SK-N-SH (cell line): ENCODE measurements at regions not wholly inside any gene's neighbourhood (a gene's known extent, or its start where the extent isn't known, plus 50 kb on each side); places are given as distances from the start of the nearest gene placed in this dataset.

Source experiments
- CTCF ChIA-PET: fragments of 300-600, 350-600 bp; formaldehyde crosslinking; extraction: SDS; loops from one replicate; lab custom pipeline; 2021; lab: Yijun Ruan, JAX
- POLR2A ChIA-PET: fragments of 350-600 bp; sonication (Branson Sonifier 250); formaldehyde crosslinking; extraction: SDS; loops from one replicate; lab custom pipeline; 2020; ENCODE audit warnings: antibody characterized with exemption, inconsistent platforms; lab: Yijun Ruan, JAX
- DNase-seq: peaks from one replicate; pipeline ENCODE4 v3.0.0; 2012
- H2AFZ ChIP-seq: fragments of 200-600 bp; sonication (generic); 2 replicates; pipeline ENCODE4 v1.8.1; 2016; ENCODE audit warnings: antibody characterized with exemption, mild to moderate bottlenecking, low read depth
- H3F3A ChIP-seq: fragments of 200-600 bp; sonication (generic); replicated peaks from 2 replicates; pipeline ENCODE3; 2016; ENCODE audit warnings: antibody characterized with exemption, mild to moderate bottlenecking; ENCODE audit not compliant: insufficient read depth
- H3K27ac ChIP-seq, 2 experiments: fragments of 200-500 bp in 1 of 2; fragments of 200-600 bp in 1 of 2; sonication (Bioruptor generic) in 1 of 2; sonication (generic), shearing (Covaris generic) in 1 of 2; 2 replicates each; pipeline versions ENCODE4 v1.5.1 to v1.6.1; 2014 to 2016; ENCODE audit warnings: low read depth in 2 of 2, inconsistent platforms in 1 of 2, low read length in 1 of 2, mild to moderate bottlenecking in 1 of 2, mixed read lengths in 1 of 2
- H3K27me3 ChIP-seq: fragments of 200-600 bp; sonication (generic), shearing (Covaris generic); 2 replicates; pipeline ENCODE4 v1.6.1; 2016; ENCODE audit warnings: mixed run types; ENCODE audit not compliant: insufficient read depth
- H3K36me3 ChIP-seq, 2 experiments: fragments of 200-500 bp in 1 of 2; fragments of 200-600 bp in 1 of 2; sonication (Bioruptor generic) in 1 of 2; sonication (generic) in 1 of 2; replicated peaks in 1 of 2; 2 replicates each; pipeline versions ENCODE3 to v1.5.1; 2014 to 2016; ENCODE audit warnings: low read length in 1 of 2, mild to moderate bottlenecking in 1 of 2; ENCODE audit not compliant: insufficient read depth in 2 of 2, control insufficient read depth in 1 of 2
- H3K4me1 ChIP-seq, 2 experiments: fragments of 200-500 bp in 1 of 2; fragments of 200-600 bp in 1 of 2; sonication (Bioruptor generic) in 1 of 2; sonication (generic), shearing (Covaris generic) in 1 of 2; 2 replicates each; pipeline versions ENCODE4 v1.5.1 to v1.6.1; 2014 to 2016; ENCODE audit warnings: low read depth in 1 of 2, low read length in 1 of 2, mixed run types in 1 of 2; ENCODE audit not compliant: insufficient read depth in 2 of 2, control insufficient read depth in 1 of 2
- H3K4me2 ChIP-seq: fragments of 200-600 bp; sonication (generic), shearing (Covaris generic); 2 replicates; pipeline ENCODE4 v1.6.1; 2017; ENCODE audit warnings: mixed run types
- H3K4me3 ChIP-seq, 2 experiments: fragments of 200-500 bp in 1 of 2; fragments of 200-600 bp in 1 of 2; sonication (Bioruptor generic) in 1 of 2; sonication (generic), shearing (Covaris generic) in 1 of 2; 2 replicates each; pipeline versions ENCODE4 v1.5.1 to v1.8.1; 2014 to 2016; ENCODE audit warnings: low read depth in 2 of 2, inconsistent platforms in 1 of 2, low read length in 1 of 2, mild to moderate bottlenecking in 1 of 2, mixed read lengths in 1 of 2, moderate library complexity in 1 of 2
- H3K79me2 ChIP-seq: fragments of 200-600 bp; sonication (generic); 2 replicates; pipeline ENCODE4 v1.8.1; 2017; ENCODE audit warnings: mild to moderate bottlenecking; ENCODE audit not compliant: insufficient read depth
- H3K9ac ChIP-seq: fragments of 200-600 bp; sonication (generic); 2 replicates; pipeline ENCODE4 v1.6.1; 2017; ENCODE audit warnings: mixed run types
- H3K9me2 ChIP-seq: fragments of 200-600 bp; sonication (generic); 2 replicates; pipeline ENCODE4 v1.6.1; 2017; ENCODE audit warnings: mixed run types
- H3K9me3 ChIP-seq: fragments of 200-600 bp; sonication (generic); 2 replicates; pipeline ENCODE4 v1.6.1; 2017; ENCODE audit warnings: mixed run types, mild to moderate bottlenecking, moderate library complexity
- H4K20me1 ChIP-seq: fragments of 200-600 bp; sonication (generic); 2 replicates; pipeline ENCODE4 v1.6.1; 2017; ENCODE audit warnings: mild to moderate bottlenecking, mixed run types; ENCODE audit not compliant: insufficient read depth
- CHD2 ChIP-seq: fragments of 150-350 bp; IDR thresholded peaks from 2 replicates; pipeline ENCODE4 v1.6.1; 2018; ENCODE audit warnings: low read length; ENCODE audit not compliant: partially characterized antibody
- CTCF ChIP-seq: fragments of 200-600 bp; sonication (generic); IDR thresholded peaks from 2 replicates; pipeline ENCODE4 v1.6.1; 2017; ENCODE audit warnings: antibody characterized with exemption, mild to moderate bottlenecking, moderate library complexity
- EZH2phosphoT487 ChIP-seq: fragments of 200-600 bp; sonication (generic); IDR thresholded peaks from 2 replicates; pipeline ENCODE4 v1.6.1; 2017; ENCODE audit warnings: low read depth, mixed run types, mild to moderate bottlenecking, antibody characterized with exemption, moderate library complexity, borderline replicate concordance
- GABPA ChIP-seq: IDR thresholded peaks from 2 replicates; pipeline ENCODE4 v1.4.0; 2012; ENCODE audit warnings: low read depth, mild to moderate bottlenecking
- IRF3 ChIP-seq: fragments of 150-350 bp; IDR thresholded peaks from 2 replicates; pipeline ENCODE4 v1.6.1; 2016; ENCODE audit warnings: mild to moderate bottlenecking, low read depth, low read length
- MAX ChIP-seq: IDR thresholded peaks from 2 replicates; pipeline ENCODE4 v1.4.0; 2012; ENCODE audit warnings: low read depth
- MEF2A ChIP-seq: IDR thresholded peaks from 2 replicates; pipeline ENCODE4 v1.4.0; 2012; ENCODE audit warnings: low read depth, borderline replicate concordance
- NFIC ChIP-seq: IDR thresholded peaks from 2 replicates; pipeline ENCODE4 v1.4.0; 2012; ENCODE audit warnings: borderline replicate concordance
- NRF1 ChIP-seq: IDR thresholded peaks from 2 replicates; pipeline ENCODE4 v1.6.1; 2012; ENCODE audit warnings: low read depth, mild to moderate bottlenecking, low read length
- POLR2AphosphoS5 ChIP-seq: IDR thresholded peaks from 2 replicates; pipeline ENCODE4 v1.6.1; 2012; ENCODE audit warnings: low read depth, low read length
- RCOR1 ChIP-seq: fragments of 150-350 bp; IDR thresholded peaks from 2 replicates; pipeline ENCODE4 v1.6.1; 2017; ENCODE audit warnings: antibody characterized with exemption, low read length
- SIN3A ChIP-seq: IDR thresholded peaks from 2 replicates; pipeline ENCODE4 v1.6.1; 2012; ENCODE audit warnings: low read depth, mild to moderate bottlenecking, low read length, moderate library complexity, borderline replicate concordance
- SMC3 ChIP-seq: IDR thresholded peaks from 2 replicates; pipeline ENCODE4 v1.6.1; 2012; ENCODE audit warnings: low read depth, low read length, improper control_type of control experiment
- TAF1 ChIP-seq: IDR thresholded peaks from 2 replicates; pipeline ENCODE4 v1.6.1; 2012; ENCODE audit warnings: low read depth, mild to moderate bottlenecking, low read length, moderate library complexity, borderline replicate concordance
- TEAD4 ChIP-seq: IDR thresholded peaks from 2 replicates; pipeline ENCODE4 v1.4.0; 2012; ENCODE audit warnings: mild to moderate bottlenecking, borderline replicate concordance; ENCODE audit not compliant: insufficient read depth
- USF1 ChIP-seq: IDR thresholded peaks from 2 replicates; pipeline ENCODE4 v1.4.0; 2012; ENCODE audit warnings: low read depth, borderline replicate concordance
- WGBS: methylation state at CpG from one replicate; pipeline ENCODE4 v1.1.6; 2017; ENCODE audit warnings: low lambda C conversion rate; 5-methylcytosine and 5-hydroxymethylcytosine counted together
- TF ChIP-seq, protein P1 (sequence below): IDR thresholded peaks from 2 replicates; pipeline ENCODE4; 2012
- TF ChIP-seq, protein P2 (sequence below): fragments of 150-350 bp; IDR thresholded peaks from 2 replicates; pipeline ENCODE4 v1.6.1; 2017; ENCODE audit warnings: antibody characterized with exemption, low read length, low read depth, borderline replicate concordance

- no peak for TF ChIP-seq CTCF
- no peak for TF ChIP-seq RCOR1
- no peak for TF ChIP-seq USF1
- no peak for TF ChIP-seq CHD2
- TF ChIP-seq MAX: no peak
- no peak for TF ChIP-seq NRF1
Measured at GRCh38 chr15:60162251-60162967, 158.3 kb downstream of the FOXB1 start (continued).

DNA sequence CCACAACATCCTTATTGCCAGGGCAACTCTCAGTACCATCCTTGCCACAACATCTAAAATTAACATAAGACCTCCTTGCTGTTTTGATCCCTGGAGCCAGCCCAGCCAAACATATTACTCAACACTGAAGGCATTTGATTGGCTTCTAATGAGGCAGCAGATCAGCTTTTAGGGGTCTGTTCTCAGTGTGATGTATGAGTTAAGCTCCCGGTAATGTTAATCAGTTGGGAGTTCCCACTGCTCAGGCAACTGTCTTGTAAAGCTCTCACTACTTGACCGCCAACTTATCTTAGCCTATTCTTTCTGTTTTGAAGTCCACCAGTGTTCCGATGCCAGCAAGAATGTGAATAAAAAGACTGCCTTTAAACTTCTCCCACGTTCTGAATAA lies 158.9 kb downstream of the FOXB1 start:
- no peaks in the 10 kb centered on the region for H4K20me1 ChIP-seq
- H2AFZ ChIP-seq: no peak overlapping the region
- H3K4me3 ChIP-seq: no peak overlapping the region
- 17% methylated on average over 4 of the region's 4 CpGs for WGBS
- H3K27me3 ChIP-seq: peaks cover 37% of the 10 kb centered on the region; the same call in 1 of the 2 replicates
- no peaks in the 10 kb centered on the region for H3K36me3 ChIP-seq
- no peaks in the 10 kb centered on the region for H3F3A ChIP-seq
- H3K4me2 ChIP-seq: no peak overlapping the region
- ChIA-PET CTCF (interaction anchor here (1.5 kb wide), 1 partner anchor 164 kb away, joined by 3 read pairs; no protein-coding TSS in a partner anchor), POLR2A (no interaction called here)
- H3K9ac ChIP-seq: no peak overlapping the region
- no peak overlapping the region for H3K27ac ChIP-seq
- no peak for DNase-seq
- H3K79me2 ChIP-seq: no peaks in the 10 kb centered on the region
- no peaks in the 10 kb centered on the region for H3K9me2 ChIP-seq
- no peaks in the 10 kb centered on the region for H3K4me1 ChIP-seq
- no peaks in the 10 kb centered on the region for H3K9me3 ChIP-seq
- TF ChIP-seq GABPA (no peak), SIN3A (no peak), EZH2phosphoT487 (no peak), NFIC (no peak), TEAD4 (no peak), MEF2A (no peak), CTCF (no peak), POLR2AphosphoS5 (no peak), IRF3 (no peak), SMC3 (no peak), TAF1 (no peak), CHD2 (no peak)
- TF ChIP-seq, protein P1, sequence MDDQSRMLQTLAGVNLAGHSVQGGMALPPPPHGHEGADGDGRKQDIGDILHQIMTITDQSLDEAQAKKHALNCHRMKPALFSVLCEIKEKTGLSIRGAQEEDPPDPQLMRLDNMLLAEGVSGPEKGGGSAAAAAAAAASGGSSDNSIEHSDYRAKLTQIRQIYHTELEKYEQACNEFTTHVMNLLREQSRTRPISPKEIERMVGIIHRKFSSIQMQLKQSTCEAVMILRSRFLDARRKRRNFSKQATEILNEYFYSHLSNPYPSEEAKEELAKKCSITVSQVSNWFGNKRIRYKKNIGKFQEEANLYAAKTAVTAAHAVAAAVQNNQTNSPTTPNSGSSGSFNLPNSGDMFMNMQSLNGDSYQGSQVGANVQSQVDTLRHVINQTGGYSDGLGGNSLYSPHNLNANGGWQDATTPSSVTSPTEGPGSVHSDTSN: no peak
- TF ChIP-seq, protein P2, sequence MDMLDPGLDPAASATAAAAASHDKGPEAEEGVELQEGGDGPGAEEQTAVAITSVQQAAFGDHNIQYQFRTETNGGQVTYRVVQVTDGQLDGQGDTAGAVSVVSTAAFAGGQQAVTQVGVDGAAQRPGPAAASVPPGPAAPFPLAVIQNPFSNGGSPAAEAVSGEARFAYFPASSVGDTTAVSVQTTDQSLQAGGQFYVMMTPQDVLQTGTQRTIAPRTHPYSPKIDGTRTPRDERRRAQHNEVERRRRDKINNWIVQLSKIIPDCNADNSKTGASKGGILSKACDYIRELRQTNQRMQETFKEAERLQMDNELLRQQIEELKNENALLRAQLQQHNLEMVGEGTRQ: no peak
